ENCODE measurements at regions not wholly inside any gene's neighbourhood (a gene's known extent, or its start where the extent isn't known, plus 50 kb on each side); places are given as distances from the start of the nearest gene placed in this dataset.

DNA sequence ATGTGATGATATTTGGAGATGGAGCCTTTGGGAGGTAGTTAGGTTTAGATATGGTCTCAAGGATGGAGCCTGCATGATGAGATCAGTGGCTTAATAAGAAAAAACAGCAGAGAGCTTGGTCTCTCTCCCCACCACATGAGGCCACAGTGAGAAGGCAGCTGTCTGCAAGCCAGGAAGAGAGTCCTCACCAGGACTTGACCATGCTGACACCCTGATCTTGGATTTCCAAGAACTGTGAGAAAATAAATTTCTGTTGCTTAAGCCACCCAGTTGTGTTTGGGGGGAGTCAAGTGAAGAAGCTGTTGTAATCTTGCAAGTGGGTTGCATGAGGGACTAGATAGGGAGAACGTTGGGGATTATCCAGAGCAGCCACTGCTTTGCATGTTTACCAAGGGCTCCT is 62.3 kb upstream of the TNFAIP8L3 start:
- WGBS, 3 donors = 75 to 92% (median 75%) methylated on average over 1 of the region's 1 CpG
- ATAC-seq = no peak
- H3K27ac ChIP-seq = no peak overlapping the region

DNA sequence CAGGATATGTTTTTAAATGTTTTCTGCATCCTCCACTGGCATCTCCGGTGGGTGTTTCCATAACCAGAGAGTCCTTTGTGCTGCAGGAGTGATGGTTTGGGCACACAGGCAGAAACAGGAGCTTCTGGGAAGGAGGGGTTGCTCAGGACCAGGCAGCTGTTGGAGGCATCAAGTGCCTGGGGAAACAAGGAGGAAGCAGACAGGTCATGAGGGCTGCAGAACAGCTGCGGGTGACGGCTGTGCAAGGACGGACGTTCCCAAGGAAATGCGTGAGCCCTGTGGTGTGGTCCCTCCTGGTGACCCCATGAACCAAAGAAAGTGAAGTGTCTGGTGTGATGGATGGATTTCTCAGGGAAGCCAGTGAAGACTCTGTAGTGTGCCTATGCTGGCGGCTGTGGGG is 61.2 kb upstream of the TNFAIP8L3 start:
- intact Hi-C loops (cut with DNase I) = no loop called here
- 31 to 36% (median 33%) methylated on average over 7 of the region's 7 CpGs for WGBS, 3 donors
- H3K4me1 ChIP-seq = no peaks in the 10 kb centered on the region
- H3K27ac ChIP-seq = no peak overlapping the region
- H3K4me3 ChIP-seq = no peak overlapping the region
- no peaks in the 10 kb centered on the region for H3K36me3 ChIP-seq (ENCODE audit: insufficient read depth in 1 of 2, low read depth in 1 of 2)
- ATAC-seq (peak in 1 of 4 donors; percentile 17), DNase-seq (no peak)
- H3K27me3 ChIP-seq (ENCODE audit: insufficient read depth in 3 of 3, low read length in 2 of 3) = no peaks in the 10 kb centered on the region
- TF ChIP-seq, protein P1, sequence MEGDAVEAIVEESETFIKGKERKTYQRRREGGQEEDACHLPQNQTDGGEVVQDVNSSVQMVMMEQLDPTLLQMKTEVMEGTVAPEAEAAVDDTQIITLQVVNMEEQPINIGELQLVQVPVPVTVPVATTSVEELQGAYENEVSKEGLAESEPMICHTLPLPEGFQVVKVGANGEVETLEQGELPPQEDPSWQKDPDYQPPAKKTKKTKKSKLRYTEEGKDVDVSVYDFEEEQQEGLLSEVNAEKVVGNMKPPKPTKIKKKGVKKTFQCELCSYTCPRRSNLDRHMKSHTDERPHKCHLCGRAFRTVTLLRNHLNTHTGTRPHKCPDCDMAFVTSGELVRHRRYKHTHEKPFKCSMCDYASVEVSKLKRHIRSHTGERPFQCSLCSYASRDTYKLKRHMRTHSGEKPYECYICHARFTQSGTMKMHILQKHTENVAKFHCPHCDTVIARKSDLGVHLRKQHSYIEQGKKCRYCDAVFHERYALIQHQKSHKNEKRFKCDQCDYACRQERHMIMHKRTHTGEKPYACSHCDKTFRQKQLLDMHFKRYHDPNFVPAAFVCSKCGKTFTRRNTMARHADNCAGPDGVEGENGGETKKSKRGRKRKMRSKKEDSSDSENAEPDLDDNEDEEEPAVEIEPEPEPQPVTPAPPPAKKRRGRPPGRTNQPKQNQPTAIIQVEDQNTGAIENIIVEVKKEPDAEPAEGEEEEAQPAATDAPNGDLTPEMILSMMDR (IDR thresholded peaks at IDR 0.05) = no peak
- no peaks in the 10 kb centered on the region for H3K9me3 ChIP-seq

More for the DNA sequence above, 62.3 kb upstream of the TNFAIP8L3 start:
- DNase-seq = no peak
- TF ChIP-seq, protein P1 (IDR thresholded peaks at IDR 0.05) = no peak
- Histone ChIP-seq H3K9me3 (no peaks in the 10 kb centered on the region), H3K4me3 (no peak overlapping the region), H3K36me3 (ENCODE audit: insufficient read depth in 1 of 2, low read depth in 1 of 2) (no peaks in the 10 kb centered on the region), H3K27me3 (ENCODE audit: insufficient read depth in 3 of 3, low read length in 2 of 3) (no peaks in the 10 kb centered on the region), H3K4me1 (no peaks in the 10 kb centered on the region)
- intact Hi-C loops (cut with DNase I) = no loop called here

DNA sequence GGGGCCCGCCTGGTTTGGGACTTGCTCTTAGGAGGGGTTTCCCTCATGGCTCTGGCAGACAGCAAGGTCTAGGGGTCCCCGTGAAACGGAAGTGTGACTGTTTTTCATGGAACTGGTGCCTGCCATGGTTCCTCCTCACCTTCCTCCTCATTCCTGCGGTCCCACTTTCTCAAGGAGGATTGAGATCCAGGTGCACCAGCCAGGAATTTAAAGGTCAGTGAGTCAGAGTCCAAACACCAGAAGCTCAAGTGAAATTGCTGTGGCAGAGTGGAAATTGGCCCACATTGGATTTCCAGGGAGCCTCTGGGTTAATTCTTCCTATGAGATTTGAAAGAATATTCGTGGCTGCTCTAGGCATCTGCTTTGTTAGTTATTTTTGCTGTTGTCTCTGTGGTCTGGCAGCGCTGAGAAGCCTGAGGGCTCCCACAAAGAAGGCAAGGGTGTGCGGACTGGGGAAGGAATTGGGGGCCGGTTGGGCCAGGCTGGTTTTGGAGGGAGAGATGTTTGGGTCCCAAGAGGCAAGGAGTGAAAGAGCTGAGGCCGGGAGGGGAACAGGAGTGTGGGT is 60.4 kb upstream of the TNFAIP8L3 start:
- no peaks in the 10 kb centered on the region for H3K4me1 ChIP-seq
- H3K4me3 ChIP-seq = no peak overlapping the region
- H3K9me3 ChIP-seq = no peaks in the 10 kb centered on the region
- TF ChIP-seq, protein P1 (IDR thresholded peaks at IDR 0.05) = no peak
- H3K27me3 ChIP-seq (ENCODE audit: insufficient read depth in 3 of 3, low read length in 2 of 3) = no peaks in the 10 kb centered on the region
- ATAC-seq (no peak), DNase-seq (no peak)
- intact Hi-C loops (cut with DNase I) = no loop called here
- 66 to 72% (median 71%) methylated on average over 9 of the region's 9 CpGs for whole genome bisulfite sequencing, 3 donors
- H3K27ac ChIP-seq = no peak overlapping the region
- H3K36me3 ChIP-seq (ENCODE audit: insufficient read depth in 1 of 2, low read depth in 1 of 2) = no peaks in the 10 kb centered on the region

Measured in psoas muscle (tissue), 7 donors.